ENCODE measurements at regions not wholly inside any gene's neighbourhood (a gene's known extent, or its start where the extent isn't known, plus 50 kb on each side); places are given as distances from the start of the nearest gene placed in this dataset.

DNA sequence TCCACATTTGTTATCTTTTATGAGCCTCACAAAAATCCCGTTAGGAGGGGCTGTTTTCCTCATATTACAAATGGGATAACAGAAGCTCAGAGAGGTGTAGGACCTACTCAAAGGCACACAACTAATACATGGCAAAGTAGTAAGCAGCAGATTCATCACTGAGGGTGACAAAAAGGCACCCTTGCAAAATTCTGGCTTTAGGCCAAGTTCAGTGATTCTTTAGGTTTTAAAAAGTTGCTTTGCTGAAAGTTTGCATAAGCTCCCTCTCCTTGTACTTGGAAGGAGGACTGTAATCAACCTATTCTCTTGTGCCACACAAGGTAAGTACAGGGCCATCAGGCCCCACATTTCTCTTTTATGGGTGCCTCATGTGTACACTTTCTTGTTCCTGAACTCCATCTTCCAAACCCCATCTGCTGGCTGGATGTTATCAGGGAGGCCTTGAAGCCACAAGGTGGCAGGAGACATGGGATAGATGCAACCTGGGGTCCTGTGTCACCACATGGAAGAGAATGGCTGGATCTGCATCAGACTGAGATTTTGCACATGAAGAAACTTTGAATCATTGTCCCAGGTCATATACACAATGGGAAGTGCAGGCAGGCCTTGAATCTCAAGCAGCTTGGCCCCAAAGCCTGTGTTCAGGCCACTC, 311.6 kb downstream of the MSX2 start:
- no peak for DNase-seq (ENCODE audit: low spot score)

DNA sequence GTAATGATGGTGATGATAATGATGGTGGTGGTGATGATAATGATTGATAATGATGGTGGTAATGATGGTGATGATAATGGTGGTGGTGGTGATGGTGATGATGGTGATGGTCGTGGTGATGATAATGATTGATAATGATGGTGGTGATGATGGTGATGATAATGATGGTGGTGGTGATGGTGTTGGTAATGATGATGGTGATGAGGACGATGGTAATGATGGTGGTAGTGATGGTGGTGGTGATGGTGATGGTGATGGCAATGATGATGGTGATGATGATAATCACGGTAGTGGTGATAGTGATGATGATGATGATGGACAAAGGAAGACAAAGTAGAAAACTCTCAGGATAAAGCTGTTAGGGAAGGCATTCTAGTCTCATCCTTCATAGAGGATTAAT, 310.5 kb downstream of the MSX2 start:
- DNase-seq (ENCODE audit: low spot score) = no peak

DNA sequence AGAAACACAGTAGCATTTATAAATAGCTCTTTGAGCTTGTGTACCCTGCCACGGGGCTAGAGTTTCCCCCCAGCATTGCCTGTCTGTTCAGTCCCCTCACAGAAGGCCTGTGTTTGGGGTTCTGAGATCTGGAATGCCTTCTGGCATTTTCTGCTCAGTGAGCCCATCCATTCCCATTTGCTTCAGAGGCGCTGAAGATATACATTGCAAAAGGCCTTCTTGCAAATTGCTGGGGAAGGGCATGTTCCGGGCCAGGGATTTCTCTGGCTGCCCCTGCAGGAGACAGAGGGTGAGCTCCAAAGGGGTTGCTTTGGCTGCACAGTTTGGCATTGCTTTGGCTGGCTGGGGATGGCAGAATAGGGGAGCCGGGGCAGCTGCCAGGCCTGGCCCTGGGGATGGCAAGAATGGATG, 308.4 kb downstream of the MSX2 start:
- no peak for DNase-seq (ENCODE audit: low spot score)

DNA sequence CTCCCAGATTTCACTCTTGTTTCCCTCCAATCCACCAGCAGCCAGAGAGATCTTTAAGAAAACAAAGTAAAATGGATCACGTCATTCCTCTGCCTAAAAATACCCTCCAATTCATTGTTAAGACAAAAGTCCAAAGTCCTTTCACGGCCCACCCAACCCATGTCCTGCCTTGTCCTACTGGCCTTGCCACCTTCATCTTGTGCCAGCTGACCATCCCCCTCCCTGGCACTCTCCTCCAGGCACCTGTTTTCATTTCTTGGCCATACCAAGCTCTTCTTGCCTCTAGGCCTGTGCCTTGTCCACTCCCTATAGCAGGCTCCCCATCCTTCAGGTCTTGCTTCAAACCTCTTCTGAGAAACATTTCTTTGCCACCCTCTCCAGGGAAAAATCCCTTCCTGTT, 307.6 kb downstream of the MSX2 start:
- DNase-seq (ENCODE audit: low spot score) = no peak

DNA sequence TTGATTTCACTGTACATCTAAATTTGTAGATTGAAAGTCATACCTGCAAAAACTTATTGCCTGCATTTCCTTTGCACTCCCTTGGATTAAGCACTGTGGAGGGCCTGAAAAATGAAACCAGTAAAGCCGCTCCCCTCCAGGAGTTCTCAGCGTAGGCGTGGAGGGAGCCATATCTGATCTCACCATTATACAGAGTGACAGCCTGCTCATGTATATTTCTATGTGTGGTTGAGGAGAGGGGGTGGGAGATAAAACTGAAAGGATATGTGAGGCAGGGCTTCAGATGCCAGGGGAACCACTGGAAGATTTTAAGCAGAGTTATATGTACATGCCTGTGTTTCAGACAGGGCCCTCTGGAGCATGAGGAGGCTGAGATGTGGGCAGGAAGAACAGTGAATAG, 303.0 kb downstream of the MSX2 start:
- no peak for DNase-seq (ENCODE audit: low spot score)

DNA sequence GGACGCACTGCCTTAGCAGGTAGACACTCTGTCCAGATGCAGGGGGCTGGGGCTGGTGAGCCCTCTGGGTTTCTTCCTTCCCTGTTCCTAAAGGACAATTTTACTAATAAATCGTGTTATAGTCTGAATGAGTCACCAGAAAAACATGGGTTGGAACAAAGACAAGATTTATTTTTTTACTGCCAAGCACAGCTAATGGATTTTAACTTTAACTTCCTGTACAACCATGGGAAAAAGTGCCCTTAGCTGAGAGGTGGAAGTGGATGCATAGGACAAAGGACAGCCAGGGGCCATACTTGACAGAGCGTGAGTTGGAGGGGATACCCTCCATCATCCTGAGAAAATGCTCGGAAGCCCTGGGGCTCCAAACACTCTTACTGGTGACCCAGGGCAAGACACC, 300.7 kb downstream of the MSX2 start:
- DNase-seq (ENCODE audit: low spot score) = no peak

DNA sequence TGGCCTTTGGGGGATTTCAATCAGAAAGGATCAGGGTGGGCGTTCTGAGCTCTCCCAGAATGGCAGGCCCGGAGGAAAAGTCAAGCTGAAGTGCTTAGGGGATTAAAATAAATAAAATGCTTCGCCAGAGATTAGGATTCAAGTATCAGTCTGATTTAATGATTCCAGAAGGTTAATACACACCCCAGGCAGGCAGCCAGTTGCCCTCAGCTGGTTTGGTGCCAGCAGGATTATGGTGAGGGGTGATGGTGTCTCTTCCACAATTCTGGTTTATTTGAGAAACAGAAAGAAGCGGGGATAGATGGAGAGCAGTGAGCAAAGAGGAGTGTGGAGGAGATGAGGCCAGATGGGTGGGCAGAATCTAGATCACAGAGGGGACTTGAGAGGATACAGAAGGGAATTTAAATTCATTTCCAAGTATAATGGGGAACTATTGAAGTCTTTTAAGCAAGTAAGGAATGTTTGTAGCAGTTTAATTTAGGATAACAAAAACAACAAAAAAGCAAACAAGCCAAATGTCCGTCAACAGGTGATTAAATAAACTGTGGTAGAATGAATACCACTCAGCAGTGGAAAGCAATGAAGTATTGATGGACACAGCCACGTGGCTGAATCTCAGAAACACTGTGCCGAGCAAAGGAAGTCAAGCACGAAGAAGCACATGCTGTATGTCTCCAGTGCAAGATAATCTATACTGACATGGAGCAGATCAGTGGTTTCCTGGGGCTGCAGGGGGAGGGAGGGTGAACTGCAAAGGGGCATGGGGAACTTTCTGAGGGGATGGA, 297.7 kb downstream of the MSX2 start:
- DNase-seq (ENCODE audit: low spot score) = no peak

DNA sequence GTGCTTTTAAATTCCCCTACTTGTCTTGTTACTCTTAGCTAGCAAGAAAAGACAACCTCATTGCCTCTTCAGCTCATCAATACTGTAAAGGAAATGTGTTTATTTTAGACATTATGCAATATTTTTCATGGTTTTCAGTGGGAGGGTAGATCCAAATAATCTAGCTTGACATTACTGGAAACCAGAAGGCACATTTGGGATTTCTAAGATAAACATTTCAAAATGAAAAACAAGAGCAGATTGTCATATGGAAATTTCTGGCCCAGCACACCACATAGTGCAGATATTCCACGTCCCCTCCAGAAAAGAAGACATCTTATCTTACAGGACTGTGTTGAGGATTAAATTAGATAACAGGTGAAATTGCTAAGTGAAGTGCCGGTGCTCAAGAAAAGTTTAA, 296.9 kb downstream of the MSX2 start:
- no peak for DNase-seq (ENCODE audit: low spot score)

DNA sequence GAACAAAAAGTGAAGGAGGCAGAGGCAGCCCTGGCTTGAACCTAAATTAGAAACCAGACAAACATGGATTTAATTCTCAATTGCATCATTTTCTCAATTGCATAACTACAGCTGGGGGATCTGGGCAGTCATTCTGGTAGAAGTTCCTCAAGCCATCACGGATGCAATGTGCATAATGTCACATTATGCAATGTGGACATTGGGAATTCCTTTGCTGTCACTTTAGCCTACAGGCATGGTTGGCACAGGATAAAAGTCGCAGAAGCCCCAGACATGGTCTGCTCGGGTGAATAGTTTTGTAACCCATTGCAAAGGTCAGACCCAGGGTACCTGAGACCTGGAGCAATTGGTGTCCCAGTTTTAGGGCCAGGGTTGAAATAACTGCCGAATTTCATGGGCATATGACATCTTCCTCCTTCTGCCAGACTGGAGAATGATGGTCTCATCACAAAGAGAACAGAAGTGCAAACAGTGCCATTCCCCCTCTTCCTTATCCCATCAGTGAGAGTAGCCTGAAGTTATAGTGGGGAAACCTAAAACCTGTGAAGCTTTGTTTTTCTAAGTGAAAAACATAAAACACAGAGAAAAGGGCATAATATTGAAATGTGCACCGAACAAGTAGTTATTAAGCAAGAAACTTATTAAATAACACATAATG, 290.8 kb downstream of the MSX2 start:
- no peak for DNase-seq (ENCODE audit: low spot score)

DNA sequence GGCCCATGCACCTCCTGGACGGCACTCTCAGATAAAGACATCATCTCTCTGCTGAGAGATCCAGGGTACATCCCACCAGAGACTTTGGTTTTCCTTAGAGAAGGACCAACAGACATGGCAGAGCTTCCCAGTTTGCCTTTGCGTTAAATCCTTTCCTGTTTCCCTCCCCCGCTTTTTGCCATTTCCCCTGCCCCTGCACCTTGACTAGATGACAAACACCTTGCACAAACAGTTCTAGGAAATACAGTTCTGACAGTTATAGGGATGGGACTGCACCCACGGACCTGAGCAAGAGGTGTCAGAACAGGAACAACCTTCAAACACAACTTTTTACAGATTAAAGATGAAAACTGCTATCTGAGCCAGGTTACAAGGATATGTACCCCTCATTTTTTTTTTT, 288.9 kb downstream of the MSX2 start:
- no peak for DNase-seq (ENCODE audit: low spot score)

DNA sequence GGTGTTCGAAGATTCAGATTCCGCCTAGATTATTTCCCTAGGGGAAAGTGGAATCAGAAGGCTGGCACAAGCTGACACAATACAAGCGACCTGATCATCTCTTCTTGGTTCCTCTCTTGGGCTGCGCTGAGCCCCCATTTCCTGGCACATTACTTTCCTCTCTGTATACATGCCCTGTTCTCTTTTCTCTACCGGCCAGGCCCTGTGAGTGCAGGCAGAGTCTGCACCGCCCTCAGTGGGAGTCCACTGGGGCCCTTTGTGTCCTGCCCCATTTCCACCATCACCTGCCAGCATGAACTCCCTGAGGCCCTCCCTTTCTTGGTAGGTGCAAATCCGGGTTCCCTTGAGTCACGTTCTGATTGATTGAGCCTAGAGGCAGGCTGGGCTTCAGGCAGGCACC, 287.9 kb downstream of the MSX2 start:
- DNase-seq (ENCODE audit: low spot score) = no peak

DNA sequence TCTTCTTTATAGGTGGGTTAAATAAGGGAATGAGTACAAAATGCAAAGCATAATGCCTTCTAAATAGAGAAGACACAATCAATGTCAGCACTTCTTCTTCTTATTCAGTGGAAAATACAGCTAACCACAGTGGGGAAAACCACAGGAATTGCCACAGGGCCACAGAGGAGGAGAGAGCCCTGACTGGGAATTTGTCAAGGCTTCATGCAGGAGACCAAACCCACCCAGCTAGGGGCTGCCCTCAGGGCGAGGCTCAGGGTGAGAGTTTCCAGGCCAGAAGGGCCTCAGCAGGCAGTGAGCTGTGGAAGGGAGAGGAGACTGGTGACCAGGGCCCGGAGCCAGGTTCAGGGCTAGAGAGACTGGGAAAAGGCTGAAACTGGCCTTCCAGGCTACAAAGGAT, 279.1 kb downstream of the MSX2 start:
- no peak for DNase-seq (ENCODE audit: low spot score)

DNA sequence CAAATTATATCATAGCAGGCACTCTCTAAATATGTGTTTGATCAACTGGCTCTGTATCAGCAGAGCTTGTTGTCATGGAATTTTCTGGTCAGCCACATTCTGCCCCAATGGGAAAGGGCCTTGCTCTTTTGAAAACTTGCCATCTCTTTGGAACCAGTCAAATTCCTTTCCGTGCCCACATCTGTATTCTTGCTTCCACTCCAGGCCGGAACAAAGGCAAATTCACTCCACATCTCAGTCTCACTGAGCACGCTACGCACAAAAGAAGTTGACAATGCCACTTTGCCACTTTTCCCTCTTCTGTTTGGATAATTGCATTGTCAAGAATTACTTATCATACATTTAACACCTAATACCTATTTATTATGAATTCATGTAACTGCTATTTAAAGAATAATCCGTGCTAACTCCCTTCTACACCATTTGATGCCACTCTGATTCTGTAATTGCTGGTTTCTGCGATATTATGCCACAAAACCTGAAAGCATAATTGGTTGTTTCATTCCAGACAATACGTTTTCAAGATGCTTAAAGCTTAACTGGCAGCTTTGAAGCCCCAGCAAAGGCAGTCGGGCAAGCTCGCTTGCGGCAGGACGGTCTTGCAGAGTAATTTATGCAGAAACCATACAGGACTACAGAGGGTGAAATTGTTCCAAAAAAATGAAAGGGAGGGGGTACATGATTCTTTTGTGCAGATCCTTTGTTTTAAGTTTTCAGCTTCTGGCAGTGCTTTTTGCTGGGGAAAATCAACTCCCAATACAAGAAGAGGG, 277.7 kb downstream of the MSX2 start:
- no peak for DNase-seq (ENCODE audit: low spot score)

DNA sequence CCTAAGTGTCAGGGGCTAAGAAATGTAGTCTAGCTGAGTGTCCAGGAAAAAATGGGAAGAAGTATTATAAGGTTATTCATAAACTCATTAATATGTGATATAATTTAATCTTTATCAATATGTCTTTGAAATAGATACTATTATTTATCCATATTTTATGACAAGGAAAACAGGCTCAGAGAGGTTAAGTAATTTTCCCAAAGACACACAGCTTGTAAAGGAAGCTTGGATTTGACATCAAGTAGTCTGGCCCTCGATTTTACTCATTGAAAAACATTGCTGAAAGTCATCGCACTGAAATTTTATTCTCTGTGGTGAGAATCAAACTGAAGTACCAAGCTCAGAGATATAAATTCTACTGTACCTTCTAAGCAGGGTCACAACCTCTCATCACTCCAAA, 276.9 kb downstream of the MSX2 start:
- DNase-seq (ENCODE audit: low spot score) = no peak

DNA sequence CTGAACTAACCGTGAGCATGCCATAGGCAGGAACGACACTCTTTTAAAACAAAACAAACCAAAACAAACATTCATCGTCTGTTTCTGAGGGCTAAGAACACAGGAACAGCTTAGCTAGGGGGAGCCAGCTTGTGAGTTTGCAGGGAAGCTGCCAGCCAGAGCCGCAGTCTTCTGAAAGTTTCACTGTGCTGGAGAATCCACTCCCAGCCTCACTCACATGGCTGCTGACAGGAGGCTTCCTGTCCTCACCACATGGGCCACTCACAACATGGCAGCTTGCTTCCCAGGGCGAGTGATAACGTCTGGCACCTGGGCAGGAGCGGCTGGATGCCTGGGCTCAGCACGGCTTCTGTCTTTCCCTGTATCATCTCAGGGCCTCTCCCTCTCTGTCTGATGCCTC, 275.2 kb downstream of the MSX2 start:
- no peak for DNase-seq (ENCODE audit: low spot score)

DNA sequence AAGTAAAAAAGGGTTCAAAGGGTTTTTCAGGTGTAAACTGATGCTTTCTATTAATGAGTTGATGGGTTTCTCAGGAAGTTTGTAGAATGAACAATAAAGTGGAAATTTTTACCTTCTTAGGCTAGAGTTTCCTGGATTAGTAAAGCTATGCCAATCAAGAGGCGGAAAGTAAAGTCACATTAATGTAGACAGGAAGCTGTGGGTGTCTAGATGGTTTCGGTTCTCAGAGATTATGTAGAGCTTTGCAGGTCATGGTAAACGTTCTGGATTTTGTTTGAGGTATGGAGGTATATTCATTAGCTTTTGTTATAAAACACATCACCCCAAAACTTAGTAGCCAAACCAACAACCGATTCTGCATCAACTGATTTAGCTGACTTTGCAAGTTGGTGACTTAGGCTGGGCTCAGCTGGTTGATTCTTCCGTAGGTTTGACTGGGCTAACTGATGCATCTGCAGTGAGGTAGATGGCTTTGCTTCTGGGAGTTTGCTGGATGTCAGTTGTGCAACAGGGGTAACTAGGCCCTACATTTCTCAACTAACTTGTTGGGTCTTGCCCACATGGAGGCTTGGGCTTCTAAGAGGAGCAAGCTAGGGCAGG, 273.8 kb downstream of the MSX2 start:
- DNase-seq (ENCODE audit: low spot score) = no peak

DNA sequence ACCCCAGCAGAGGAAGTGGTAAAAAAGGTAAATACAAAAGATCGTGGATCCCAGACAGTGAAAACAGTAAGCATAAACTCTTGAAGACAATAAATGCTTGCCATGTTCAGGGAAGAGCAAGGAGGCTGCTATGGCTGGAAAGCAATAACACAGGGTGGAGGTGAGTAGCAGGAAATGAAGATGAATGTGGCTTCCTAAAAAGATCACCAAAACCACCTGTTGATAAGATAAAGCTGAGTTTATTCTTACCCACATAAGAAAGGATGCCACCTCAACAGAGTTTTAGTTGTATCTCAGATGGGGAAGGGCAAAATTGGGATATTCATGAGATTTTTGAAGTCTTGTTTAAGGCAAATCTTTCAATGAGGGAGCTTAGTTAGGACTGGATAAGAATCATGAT, 273.3 kb downstream of the MSX2 start:
- DNase-seq (ENCODE audit: low spot score) = no peak

DNA sequence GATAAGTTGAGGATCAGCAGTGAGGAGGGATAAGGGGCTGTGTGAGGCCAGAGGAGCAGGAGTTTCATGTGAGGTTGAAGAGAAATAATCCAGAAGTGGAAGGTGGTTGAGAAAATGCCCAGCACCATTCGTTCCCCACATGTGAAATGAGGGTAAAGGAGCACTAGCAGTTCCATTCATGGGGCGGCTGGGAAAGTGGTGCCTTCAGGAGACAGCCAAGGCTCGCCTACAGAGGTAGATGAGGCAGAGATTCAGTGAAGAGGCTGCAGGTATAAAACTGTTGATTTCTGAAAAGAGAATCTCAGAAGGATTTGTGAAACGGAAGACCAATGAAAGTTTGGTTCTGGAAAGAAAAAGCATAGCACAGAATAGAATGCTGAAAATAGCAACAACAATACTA, 272.6 kb downstream of the MSX2 start:
- DNase-seq (ENCODE audit: low spot score) = no peak

DNA sequence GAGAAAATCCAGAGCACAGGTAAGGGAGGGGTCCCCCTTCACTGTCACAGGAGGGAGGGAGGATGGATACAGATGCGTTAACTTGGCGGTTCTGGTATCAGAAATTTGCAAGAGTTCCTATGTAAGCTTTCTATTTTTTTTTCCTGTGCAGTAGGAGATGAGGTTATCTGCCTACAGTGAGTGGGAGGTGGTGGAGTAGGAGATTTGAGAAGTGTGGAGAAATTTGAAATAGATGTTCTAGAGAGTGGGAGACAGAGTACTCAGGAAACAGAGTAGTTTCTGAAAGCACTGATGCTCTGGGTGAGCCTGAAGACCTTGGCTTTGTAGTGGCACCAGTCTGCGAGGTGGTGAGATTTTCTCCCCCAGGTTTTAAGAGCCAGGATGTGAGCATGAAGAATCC, 271.4 kb downstream of the MSX2 start:
- no peak for DNase-seq (ENCODE audit: low spot score)

DNA sequence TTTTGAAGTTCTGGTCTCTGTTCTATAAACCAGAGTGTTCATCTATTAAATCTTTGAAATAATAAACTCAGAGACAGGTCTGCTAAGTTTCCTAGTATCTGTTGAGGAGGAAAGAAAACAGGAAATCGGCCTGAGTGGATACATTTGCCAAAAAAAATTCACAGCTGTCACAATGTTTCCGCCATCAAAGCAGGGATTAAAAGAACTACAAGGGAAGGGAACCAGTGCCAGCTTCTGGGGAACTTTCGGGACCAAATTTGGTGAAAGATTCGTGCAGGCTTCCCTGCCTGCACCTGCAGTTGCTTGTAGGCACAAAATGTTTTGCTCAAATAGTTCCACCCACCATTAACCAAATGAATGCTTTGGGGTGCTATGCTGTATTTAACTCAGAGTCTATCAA, 267.5 kb downstream of the MSX2 start:
- DNase-seq (ENCODE audit: low spot score) = no peak

DNA sequence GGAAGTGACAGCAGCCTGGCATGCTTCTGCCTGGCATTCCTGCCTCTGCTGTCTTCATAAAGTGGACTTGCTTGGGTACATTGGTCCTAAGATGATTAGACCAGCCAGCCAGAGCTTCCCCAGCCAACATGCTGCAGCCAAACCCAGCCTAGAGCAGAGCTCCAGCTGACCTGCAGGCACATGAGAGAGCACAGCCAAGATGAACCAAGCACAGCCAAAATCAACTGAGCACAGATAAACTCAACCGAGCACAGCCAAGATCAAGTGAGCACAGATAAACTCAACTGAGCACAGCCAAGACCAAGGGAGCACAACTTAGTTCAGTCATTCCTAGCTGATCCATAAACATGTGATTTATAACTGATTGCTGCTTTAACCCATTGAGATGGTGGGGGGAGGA, 266.5 kb downstream of the MSX2 start:
- no peak for DNase-seq (ENCODE audit: low spot score)

DNA sequence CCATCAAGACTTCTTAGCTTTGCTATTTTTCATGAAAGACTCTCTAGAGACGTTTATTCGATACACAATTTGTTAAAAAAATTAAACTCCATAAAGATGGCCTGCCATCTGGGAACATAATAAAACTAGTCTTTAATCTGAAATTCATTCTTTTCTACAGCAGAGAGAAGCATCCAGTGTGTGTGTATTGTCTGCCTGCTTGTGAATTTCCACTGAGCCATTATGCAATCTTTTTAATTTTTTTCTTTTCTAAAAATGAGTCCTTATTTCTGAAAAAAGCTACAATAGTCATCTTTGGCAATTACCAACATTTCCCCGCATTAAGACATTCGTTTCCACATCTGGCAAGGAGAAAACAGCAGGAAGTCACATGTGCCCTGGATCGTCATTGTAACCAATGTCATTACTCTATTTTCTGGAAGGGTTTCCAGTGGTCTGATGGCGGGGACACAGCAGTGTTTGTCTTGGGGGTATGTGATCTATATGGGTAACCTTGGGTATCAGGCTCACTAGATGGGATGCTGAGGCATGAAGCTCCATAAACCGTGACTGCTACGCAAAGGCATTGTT, 263.1 kb downstream of the MSX2 start:
- no peak for DNase-seq (ENCODE audit: low spot score)
